ENCODE measurements at regions not wholly inside any gene's neighbourhood (a gene's known extent, or its start where the extent isn't known, plus 50 kb on each side); places are given as distances from the start of the nearest gene placed in this dataset.

DNA sequence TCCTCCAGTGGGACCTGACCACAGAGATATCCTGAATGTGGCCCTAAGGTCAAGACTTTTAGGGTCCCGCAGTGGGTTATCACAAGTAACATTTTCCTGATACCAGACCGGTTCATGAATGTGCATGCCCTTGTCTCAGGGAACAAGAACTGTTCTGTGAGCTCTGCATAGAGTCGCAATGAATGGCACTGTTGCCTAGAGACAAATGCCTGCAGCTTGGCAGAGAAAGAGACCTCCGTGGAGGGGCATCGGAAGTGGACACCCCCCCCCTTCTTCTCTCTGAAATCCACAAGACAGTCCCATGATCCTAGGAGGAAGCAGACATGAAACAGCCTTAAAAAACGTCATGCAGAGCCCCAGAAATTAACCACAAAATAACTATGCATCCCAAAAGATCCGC lies 714.4 kb upstream of the TSPY4 start:
- no peak for TF ChIP-seq CTCF (IDR thresholded peaks at IDR 0.05; ENCODE audit: extremely low read depth in 1 of 2, insufficient read depth in 1 of 2, low read depth in 1 of 2, low read length in 2 of 2)
- no peak for TF ChIP-seq POLR2A (IDR thresholded peaks at IDR 0.05; ENCODE audit: low read depth, low read length)

Data from endothelial cell of umbilical vein (primary cell).